Erythroblast (primary cell): ENCODE measurements at regions not wholly inside any gene's neighbourhood (a gene's known extent, or its start where the extent isn't known, plus 50 kb on each side); places are given as distances from the start of the nearest gene placed in this dataset.

Experiments used
- GATA1 ChIP-seq: IDR thresholded peaks from 2 replicates; pipeline ENCODE4 v1.6.1; 2011; ENCODE audit warnings: low read depth, mild to moderate bottlenecking, control low read depth, low read length, moderate library complexity
- POLR2A ChIP-seq: IDR thresholded peaks from 2 replicates; pipeline ENCODE4 v1.6.1; 2011; ENCODE audit warnings: mild to moderate bottlenecking, low read length

GRCh38 chr16:65278874-65279273, 157.0 kb upstream of the CDH11 start:
- TF ChIP-seq POLR2A (no peak), GATA1 (no peak)
